ENCODE measurements at regions not wholly inside any gene's neighbourhood (a gene's known extent, or its start where the extent isn't known, plus 50 kb on each side); places are given as distances from the start of the nearest gene placed in this dataset.

GRCh38 chr20:23299673-23300050, 50.9 kb upstream of the NXT1 start:
- no peak for TF ChIP-seq CTCF (conservative IDR thresholded peaks at IDR 0.05)

GRCh38 chr20:23298926-23299672, 51.5 kb upstream of the NXT1 start:
- H3K27ac ChIP-seq = no peak overlapping the region
- no peak for TF ChIP-seq CTCF (conservative IDR thresholded peaks at IDR 0.05)

More at GRCh38 chr20:23299673-23300050, 50.9 kb upstream of the NXT1 start:
- no peak overlapping the region for H3K27ac ChIP-seq

GRCh38 chr20:23298155-23298554, 52.4 kb upstream of the NXT1 start:
- TF ChIP-seq CTCF (conservative IDR thresholded peaks at IDR 0.05) = no peak
- no peak overlapping the region for H3K27ac ChIP-seq

- TF ChIP-seq CTCF (conservative IDR thresholded peaks at IDR 0.05) = no peak
- no peak overlapping the region for H3K27ac ChIP-seq
Observed at GRCh38 chr20:23296841-23297701, 53.5 kb upstream of the NXT1 start.

- no peak for TF ChIP-seq CTCF (conservative IDR thresholded peaks at IDR 0.05)
- H3K27ac ChIP-seq = no peak overlapping the region
Observed at GRCh38 chr20:23295934-23296333, 54.7 kb upstream of the NXT1 start.

- H3K27ac ChIP-seq = no peak overlapping the region
Observed at GRCh38 chr20:23294671-23295070, 55.9 kb upstream of the NXT1 start.

More at GRCh38 chr20:23294671-23295070, 55.9 kb upstream of the NXT1 start:
- no peak for TF ChIP-seq CTCF (conservative IDR thresholded peaks at IDR 0.05)
